SK-N-SH (cell line): ENCODE measurements at regions not wholly inside any gene's neighbourhood (a gene's known extent, or its start where the extent isn't known, plus 50 kb on each side); places are given as distances from the start of the nearest gene placed in this dataset.

Experiments used
- EZH2phosphoT487 ChIP-seq: fragments of 200-600 bp; sonication (generic); IDR thresholded peaks from 2 replicates; pipeline ENCODE4 v1.6.1; 2017; ENCODE audit warnings: low read depth, mixed run types, mild to moderate bottlenecking, antibody characterized with exemption, moderate library complexity, borderline replicate concordance
- POLR2AphosphoS5 ChIP-seq: IDR thresholded peaks from 2 replicates; pipeline ENCODE4 v1.6.1; 2012; ENCODE audit warnings: low read depth, low read length
- TCF12 ChIP-seq: IDR thresholded peaks from 2 replicates; pipeline ENCODE4 v1.4.0; 2012
- USF1 ChIP-seq: IDR thresholded peaks from 2 replicates; pipeline ENCODE4 v1.4.0; 2012; ENCODE audit warnings: low read depth, borderline replicate concordance

GRCh38 chr9:33628865-33629410 lies 104.9 kb downstream of the ANKRD18B start:
- TF ChIP-seq POLR2AphosphoS5 (no peak), TCF12 (no peak), USF1 (no peak), EZH2phosphoT487 (no peak)
